H1 (cell line): ENCODE measurements at regions not wholly inside any gene's neighbourhood (a gene's known extent, or its start where the extent isn't known, plus 50 kb on each side); places are given as distances from the start of the nearest gene placed in this dataset.

Source experiments
- CTCF ChIA-PET: fragments of 300-600 bp; sonication (Branson Sonifier 250); formaldehyde crosslinking; loops from one replicate; lab custom pipeline; 2021; ENCODE audit not compliant: partially characterized antibody; lab: Charles Lee
- POLR2A ChIA-PET: fragments of 300-600 bp; sonication (Branson Sonifier 250); formaldehyde crosslinking; loops from one replicate; lab custom pipeline; 2021; ENCODE audit warnings: inconsistent platforms; ENCODE audit not compliant: partially characterized antibody; lab: Charles Lee
- DNase-seq, 2 experiments: peaks; one replicate each; pipeline versions ENCODE4 v3.0.0 to v3.0.0-alpha.2; 2010 to 2022; ENCODE audit warnings: low spot score in 2 of 2, low read depth in 1 of 2, mixed read lengths in 1 of 2
- FAIRE-seq: peaks from 2 replicates; lab custom pipeline; 2011; peaks lifted over from hg19 to GRCh38; lab: Jason Lieb, UNC
- H2AFZ ChIP-seq: 2 replicates; pipeline ENCODE4 v1.8.1; 2012; ENCODE audit warnings: low read length, inconsistent platforms
- H2AK5ac ChIP-seq: 2 replicates; pipeline ENCODE4 v1.6.1; 2013; ENCODE audit warnings: low read depth, low read length
- H2BK120ac ChIP-seq: replicated peaks from 2 replicates; pipeline ENCODE3; 2013; ENCODE audit warnings: low read depth, low read length, inconsistent platforms
- H2BK12ac ChIP-seq: 2 replicates; pipeline ENCODE4 v1.6.1; 2013; ENCODE audit warnings: low read depth, low read length
- H2BK15ac ChIP-seq: 2 replicates; pipeline ENCODE4 v1.6.1; 2013; ENCODE audit warnings: low read length
- H2BK20ac ChIP-seq: 2 replicates; pipeline ENCODE4 v1.6.1; 2013; ENCODE audit warnings: low read length
- H2BK5ac ChIP-seq: 2 replicates; pipeline ENCODE4 v1.6.1; 2013; ENCODE audit warnings: low read depth, low read length
- H3K14ac ChIP-seq: 2 replicates; pipeline ENCODE4 v1.6.1; 2013; ENCODE audit warnings: inconsistent platforms; ENCODE audit not compliant: insufficient read length
- H3K18ac ChIP-seq: 2 replicates; pipeline ENCODE4 v1.6.1; 2013; ENCODE audit warnings: low read length; ENCODE audit errors: extremely low read depth
- H3K23ac ChIP-seq: 2 replicates; pipeline ENCODE4 v1.6.1; 2013; ENCODE audit warnings: inconsistent platforms; ENCODE audit not compliant: insufficient read length
- H3K23me2 ChIP-seq: 2 replicates; pipeline ENCODE4 v1.6.1; 2013; ENCODE audit warnings: low read depth, low read length
- H3K27ac ChIP-seq: 2 replicates; pipeline ENCODE4 v1.6.1; 2011; ENCODE audit warnings: low read depth, low read length, inconsistent platforms
- H3K27me3 ChIP-seq, 4 experiments: replicated peaks in 1 of 4; 1 replicate in 1 of 4; 2 replicates in 3 of 4; pipeline versions ENCODE4 v1.6.1 to v1.8.1; 2011 to 2013; ENCODE audit warnings: low read length in 3 of 4, mild to moderate bottlenecking in 3 of 4, inconsistent platforms in 2 of 4, mixed read lengths in 2 of 4, moderate library complexity in 1 of 4; ENCODE audit not compliant: control insufficient read depth in 3 of 4, insufficient read depth in 3 of 4; ENCODE audit errors: extremely low read depth in 1 of 4
- H3K36me3 ChIP-seq, 4 experiments: 2 replicates each; pipeline versions ENCODE4 v1.6.1 to v1.8.1; 2011 to 2013; ENCODE audit warnings: mild to moderate bottlenecking in 4 of 4, low read length in 3 of 4, moderate library complexity in 2 of 4, control low read depth in 1 of 4, inconsistent platforms in 1 of 4; ENCODE audit not compliant: insufficient read depth in 4 of 4, control insufficient read depth in 2 of 4
- H3K4ac ChIP-seq: replicated peaks from 2 replicates; pipeline ENCODE3; 2013; ENCODE audit warnings: low read length, low read depth, mixed read lengths, inconsistent platforms; ENCODE audit not compliant: insufficient read length
- H3K4me1 ChIP-seq, 4 experiments: replicated peaks in 1 of 4; 1 replicate in 1 of 4; 2 replicates in 3 of 4; pipeline versions ENCODE4 v1.6.1 to v1.8.1; 2011 to 2013; ENCODE audit warnings: low read length in 3 of 4, inconsistent platforms in 2 of 4, mixed read lengths in 1 of 4; ENCODE audit not compliant: insufficient read depth in 4 of 4, control insufficient read depth in 3 of 4
- H3K4me2 ChIP-seq, 2 experiments: 2 replicates each; pipeline versions ENCODE4 v1.6.1 to v1.8.1; 2011 to 2013; ENCODE audit warnings: low read depth in 2 of 2, low read length in 2 of 2, control low read depth in 1 of 2, inconsistent platforms in 1 of 2, mild to moderate bottlenecking in 1 of 2; ENCODE audit not compliant: insufficient read depth in 1 of 2
- H3K4me3 ChIP-seq, 4 experiments: fragments of 200-600, 300-600 bp in 1 of 4; sonication (generic), shearing (Covaris generic), sonication (Bioruptor Twin) in 1 of 4; 2 replicates each; pipeline versions ENCODE4 v1.5.1 to v1.8.1; 2011 to 2016; ENCODE audit warnings: low read length in 4 of 4, low read depth in 3 of 4, control low read depth in 2 of 4, inconsistent platforms in 2 of 4, mild to moderate bottlenecking in 2 of 4, mixed read lengths in 1 of 4, moderate library complexity in 1 of 4; ENCODE audit not compliant: insufficient read depth in 2 of 4; ENCODE audit errors: extremely low read depth in 1 of 4
- H3K56ac ChIP-seq: replicated peaks from 2 replicates; pipeline ENCODE3; 2013; ENCODE audit warnings: low read depth, mild to moderate bottlenecking, mixed read lengths, low read length, inconsistent platforms; ENCODE audit not compliant: insufficient read length
- H3K79me1 ChIP-seq: 2 replicates; pipeline ENCODE4 v1.6.1; 2013; ENCODE audit warnings: low read depth, low read length, control low read depth
- H3K79me2 ChIP-seq, 2 experiments: 2 replicates each; pipeline versions ENCODE4 v1.6.1 to v1.8.1; 2012 to 2013; ENCODE audit warnings: low read length in 2 of 2, mild to moderate bottlenecking in 2 of 2, inconsistent platforms in 1 of 2; ENCODE audit not compliant: insufficient read depth in 2 of 2, control insufficient read depth in 1 of 2
- H3K9ac ChIP-seq, 4 experiments: replicated peaks in 1 of 4; 1 replicate in 1 of 4; 2 replicates in 3 of 4; pipeline versions ENCODE4 v1.6.1 to v1.8.1; 2011 to 2013; ENCODE audit warnings: low read depth in 3 of 4, low read length in 3 of 4, control low read depth in 2 of 4, mild to moderate bottlenecking in 2 of 4, moderate library complexity in 2 of 4, inconsistent platforms in 1 of 4; ENCODE audit errors: extremely low read depth in 1 of 4
- H3K9me3 ChIP-seq, 2 experiments: 2 replicates each; pipeline versions ENCODE4 v1.6.1 to v1.8.1; 2012 to 2013; ENCODE audit warnings: mild to moderate bottlenecking in 2 of 2, moderate library complexity in 2 of 2, control low read depth in 1 of 2, inconsistent platforms in 1 of 2, low read depth in 1 of 2, low read length in 1 of 2, mixed read lengths in 1 of 2; ENCODE audit not compliant: insufficient read depth in 2 of 2
- H4K20me1 ChIP-seq, 2 experiments: replicated peaks in 1 of 2; 2 replicates each; pipeline versions ENCODE3 to v1.8.1; 2011 to 2013; ENCODE audit warnings: inconsistent platforms in 2 of 2, low read length in 2 of 2, mild to moderate bottlenecking in 1 of 2; ENCODE audit not compliant: insufficient read depth in 2 of 2, control insufficient read depth in 1 of 2
- H4K5ac ChIP-seq: 2 replicates; pipeline ENCODE4 v1.6.1; 2013; ENCODE audit warnings: low read length, low read depth, mixed read lengths, inconsistent platforms; ENCODE audit not compliant: insufficient read length
- H4K8ac ChIP-seq: 2 replicates; pipeline ENCODE4 v1.8.0; 2013; ENCODE audit warnings: mild to moderate bottlenecking, moderate library complexity, low read length, inconsistent platforms; ENCODE audit not compliant: insufficient read depth; ENCODE audit errors: extremely low read depth
- H4K91ac ChIP-seq: replicated peaks from 2 replicates; pipeline ENCODE3; 2013; ENCODE audit warnings: low read length, mixed read lengths, inconsistent platforms; ENCODE audit not compliant: insufficient read length
- CBX8 ChIP-seq: fragments of 300-800, 300-1000 bp; sonication (generic); IDR thresholded peaks from 2 replicates; pipeline ENCODE4 v1.7.1; 2016; ENCODE audit warnings: low read depth, low read length, borderline replicate concordance
- CHD1 ChIP-seq: IDR thresholded peaks from 2 replicates; pipeline ENCODE4 v1.6.1; 2012; ENCODE audit warnings: low read depth, low read length, improper control_type of control experiment
- CHD2 ChIP-seq: IDR thresholded peaks from 2 replicates; pipeline ENCODE4 v1.6.1; 2012; ENCODE audit warnings: low read length, improper control_type of control experiment
- KDM5A ChIP-seq: fragments of 200-600 bp; IDR thresholded peaks from 2 replicates; pipeline ENCODE4 v1.7.1; 2012; ENCODE audit warnings: mild to moderate bottlenecking, low read length, inconsistent platforms, mixed read lengths
- RBBP5 ChIP-seq: IDR thresholded peaks from 2 replicates; pipeline ENCODE4 v1.7.1; 2012; ENCODE audit warnings: low read depth, mild to moderate bottlenecking, inconsistent platforms, low read length, moderate library complexity, borderline replicate concordance
- RXRA ChIP-seq: IDR thresholded peaks from 2 replicates; pipeline ENCODE4 v1.6.1; 2011; ENCODE audit warnings: low read depth, mild to moderate bottlenecking, low read length, moderate library complexity; ENCODE audit not compliant: insufficient read depth
- SIX5 ChIP-seq: IDR thresholded peaks from 2 replicates; pipeline ENCODE4 v1.6.1; 2011; ENCODE audit warnings: mild to moderate bottlenecking, low read depth, low read length
- SP4 ChIP-seq: IDR thresholded peaks from 2 replicates; pipeline ENCODE4 v1.6.1; 2012; ENCODE audit warnings: low read length, inconsistent platforms
- SRF ChIP-seq: IDR thresholded peaks from 2 replicates; pipeline ENCODE4 v1.6.1; 2011; ENCODE audit warnings: mild to moderate bottlenecking, low read depth, low read length, moderate library complexity
- SUZ12 ChIP-seq: fragments of 200-600 bp; sonication (generic); IDR thresholded peaks from 2 replicates; pipeline ENCODE4 v1.6.1; 2012; ENCODE audit warnings: mild to moderate bottlenecking, inconsistent platforms, low read length, moderate library complexity, mixed read lengths
- TAF7 ChIP-seq: optimal IDR thresholded peaks from 2 replicates; pipeline ENCODE3; 2011; ENCODE audit warnings: low read depth, mild to moderate bottlenecking, inconsistent platforms, low read length, moderate library complexity, borderline replicate concordance
- TBP ChIP-seq: IDR thresholded peaks from 2 replicates; pipeline ENCODE4 v1.6.1; 2011; ENCODE audit warnings: low read depth, low read length, improper control_type of control experiment
- YY1 ChIP-seq: IDR thresholded peaks from 2 replicates; pipeline ENCODE4 v1.6.1; 2011; ENCODE audit warnings: low read depth, mild to moderate bottlenecking, low read length
- WGBS, 2 experiments: shearing (Covaris generic) in 1 of 2; methylation state at CpG; one replicate each; pipeline versions ENCODE4 v1.1.6 to v1.1.7; 2013 to 2015; ENCODE audit warnings: low lambda C conversion rate in 2 of 2, mixed read lengths in 2 of 2, inconsistent platforms in 1 of 2, low coverage in 1 of 2, missing lambda C conversion rate in 1 of 2; ENCODE audit not compliant: insufficient replicate concordance in 2 of 2, insufficient coverage in 1 of 2, insufficient read length in 1 of 2; ENCODE audit errors: extremely low coverage in 1 of 2, missing lambda C conversion rate in 1 of 2; 5-methylcytosine and 5-hydroxymethylcytosine counted together
- TF ChIP-seq, protein P1 (sequence below): IDR thresholded peaks from 2 replicates; pipeline ENCODE4 v1.6.1; 2012; ENCODE audit warnings: low read length, inconsistent platforms

DNA sequence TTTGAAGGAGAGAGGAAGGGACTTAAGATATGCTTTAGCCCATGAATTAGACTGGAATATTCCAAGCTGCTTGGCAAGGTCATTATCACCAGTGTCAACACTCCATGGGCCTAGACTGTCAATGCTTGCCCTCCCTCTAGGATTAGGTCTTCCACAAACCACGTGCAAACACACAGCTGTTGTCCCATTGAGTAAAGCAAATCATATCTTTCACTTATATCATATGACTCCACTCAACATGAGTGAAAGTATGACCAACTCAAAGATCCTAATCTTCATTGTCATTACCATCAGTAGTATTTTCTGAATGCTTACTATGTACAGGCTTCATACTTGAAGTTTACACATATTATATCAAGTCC lies 57.0 kb upstream of the GRAMD2B start:
- POLR2A ChIA-PET, result no interaction called here
- TF ChIP-seq YY1 (no peak), TAF7 (no peak), RBBP5 (no peak), SRF (no peak), CHD2 (no peak), RXRA (no peak), CHD1 (no peak), KDM5A (no peak), SP4 (no peak), CBX8 (no peak), SUZ12 (no peak), SIX5 (no peak), TBP (no peak)
- TF ChIP-seq, protein P1, sequence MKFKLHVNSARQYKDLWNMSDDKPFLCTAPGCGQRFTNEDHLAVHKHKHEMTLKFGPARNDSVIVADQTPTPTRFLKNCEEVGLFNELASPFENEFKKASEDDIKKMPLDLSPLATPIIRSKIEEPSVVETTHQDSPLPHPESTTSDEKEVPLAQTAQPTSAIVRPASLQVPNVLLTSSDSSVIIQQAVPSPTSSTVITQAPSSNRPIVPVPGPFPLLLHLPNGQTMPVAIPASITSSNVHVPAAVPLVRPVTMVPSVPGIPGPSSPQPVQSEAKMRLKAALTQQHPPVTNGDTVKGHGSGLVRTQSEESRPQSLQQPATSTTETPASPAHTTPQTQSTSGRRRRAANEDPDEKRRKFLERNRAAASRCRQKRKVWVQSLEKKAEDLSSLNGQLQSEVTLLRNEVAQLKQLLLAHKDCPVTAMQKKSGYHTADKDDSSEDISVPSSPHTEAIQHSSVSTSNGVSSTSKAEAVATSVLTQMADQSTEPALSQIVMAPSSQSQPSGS, result no peak
- TF ChIP-seq, all 59 proteins: peak for 0
- WGBS, 2 experiments, result 78% methylated on average over 1 of the region's 1 CpG; no CpG with 5 or more reads in 1 of the 2 experiments

More for the DNA sequence above, 57.0 kb upstream of the GRAMD2B start:
- CTCF ChIA-PET, result interaction anchor here (1.2 to 2.8 kb wide), 3 partner anchors 27 to 135 kb away, joined by 5 to 8 read pairs (median 6); no protein-coding TSS in a partner anchor
- H3K27ac ChIP-seq, result no peak overlapping the region
- H3K27me3 ChIP-seq, result no peaks in the 10 kb centered on the region
- no peak overlapping the region for H2BK120ac ChIP-seq
- no peaks in the 10 kb centered on the region for H3K79me2 ChIP-seq
- no peak overlapping the region for H4K8ac ChIP-seq
- H3K9me3 ChIP-seq, result no peaks in the 10 kb centered on the region
- no peaks in the 10 kb centered on the region for H3K79me1 ChIP-seq
- no peak overlapping the region for H4K5ac ChIP-seq
- no peak overlapping the region for H2BK5ac ChIP-seq
- no peaks in the 10 kb centered on the region; the same call in 1 of the 2 replicates for H3K23me2 ChIP-seq
- no peak overlapping the region for H2BK15ac ChIP-seq
- H2AFZ ChIP-seq, result no peak overlapping the region
- H3K23ac ChIP-seq, result no peak overlapping the region
- H4K91ac ChIP-seq, result no peak overlapping the region
- no peak overlapping the region for H3K18ac ChIP-seq
- H2BK12ac ChIP-seq, result no peak overlapping the region
- H3K14ac ChIP-seq, result no peak overlapping the region
- H3K4me1 ChIP-seq, result peaks cover 9 to 22% (median 19%) of the 10 kb centered on the region in 4 experiments; a peak in 6 of 7 replicates
- H4K20me1 ChIP-seq, result no peaks in the 10 kb centered on the region
- H2BK20ac ChIP-seq, result no peak overlapping the region
- no peak overlapping the region for H3K56ac ChIP-seq
- no peak overlapping the region for H3K4me3 ChIP-seq
- no peak overlapping the region for H3K9ac ChIP-seq
- DNase-seq, result no peak
- no peak overlapping the region for H3K4me2 ChIP-seq
- no peak overlapping the region for H2AK5ac ChIP-seq
- no peak for FAIRE-seq
- H3K36me3 ChIP-seq, result no peaks in the 10 kb centered on the region
- no peak overlapping the region for H3K4ac ChIP-seq
